GM18909 (cell line): ENCODE measurements at regions not wholly inside any gene's neighbourhood (a gene's known extent, or its start where the extent isn't known, plus 50 kb on each side); places are given as distances from the start of the nearest gene placed in this dataset.
"Not testable (repeated sequence)": the region's sequence is repeated elsewhere in the genome, so short reads cannot be mapped to it uniquely, and the experiment has no call there.

Experiments used
- ATAC-seq: cut with Tn5 transposase; IDR thresholded peaks from one replicate; pipeline ENCODE4 v1.9.1; 2021; ENCODE audit warnings: mild to moderate bottlenecking; ENCODE audit not compliant: unreplicated experiment, poor library complexity

GRCh38 chrX:84856791-84857190 lies 146.9 kb upstream of the APOOL start:
- ATAC-seq, result not testable (repeated sequence)

- not testable (repeated sequence) for ATAC-seq
Measured at GRCh38 chrX:84858771-84859170, 144.9 kb upstream of the APOOL start.

DNA sequence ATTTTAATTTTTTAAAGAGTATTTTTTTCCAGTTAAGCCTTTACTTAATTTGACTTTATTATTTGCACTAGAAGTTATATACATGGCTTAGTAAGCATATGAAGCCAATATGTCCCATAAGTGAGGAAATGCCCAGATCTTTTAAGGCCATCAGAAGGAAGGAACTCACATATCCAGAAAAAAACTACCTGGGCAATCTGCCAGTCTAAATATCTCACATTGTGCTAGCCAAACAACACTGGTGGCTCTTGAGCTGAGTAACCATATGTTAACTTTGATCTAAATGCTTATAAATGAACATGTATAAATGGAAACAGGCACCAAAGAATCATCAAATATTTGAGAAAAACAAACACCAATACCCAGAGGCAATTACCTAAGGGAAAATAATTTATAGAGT lies 138.6 kb upstream of the APOOL start:
- ATAC-seq, result no peak

DNA sequence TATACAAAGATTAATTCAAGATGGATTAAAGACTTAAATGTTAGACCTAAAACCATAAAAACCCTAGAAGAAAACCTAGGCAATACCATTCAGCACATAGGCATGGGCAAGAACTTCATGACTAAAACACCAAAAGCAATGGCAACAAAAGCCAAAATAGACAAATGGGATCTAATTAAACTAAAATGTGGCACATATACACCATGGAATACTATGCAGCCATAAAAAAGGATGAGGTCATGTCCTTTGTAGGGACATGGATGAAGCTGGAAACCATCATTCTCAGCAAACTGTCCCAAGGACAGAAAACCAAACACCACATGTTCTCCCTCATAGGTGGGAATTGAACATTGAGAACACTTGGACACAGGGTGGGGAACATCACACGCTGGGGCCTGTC lies 133.4 kb upstream of the APOOL start:
- ATAC-seq, result not testable (repeated sequence)

GRCh38 chrX:84872160-84872771 lies 131.4 kb upstream of the APOOL start:
- ATAC-seq, result not testable (repeated sequence)

DNA sequence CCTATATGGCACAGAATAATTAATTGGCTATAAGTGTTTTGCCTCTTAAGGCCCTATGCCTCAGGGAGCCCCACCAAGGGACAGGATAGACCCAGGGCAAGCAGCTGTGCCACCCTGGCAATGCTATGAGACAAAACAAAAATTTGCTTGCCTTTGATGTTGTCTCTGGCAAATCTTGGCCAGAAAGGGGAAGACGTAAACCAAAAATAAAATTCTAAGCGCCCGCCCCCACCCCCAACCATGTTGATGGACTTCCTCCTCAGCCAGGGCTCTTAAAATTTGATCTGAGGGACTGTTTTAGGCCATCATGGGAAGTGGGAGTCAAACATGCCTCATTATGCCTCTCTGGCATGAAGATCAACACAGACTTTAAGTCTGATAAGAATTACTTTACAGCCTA lies 130.5 kb upstream of the APOOL start:
- no peak for ATAC-seq

DNA sequence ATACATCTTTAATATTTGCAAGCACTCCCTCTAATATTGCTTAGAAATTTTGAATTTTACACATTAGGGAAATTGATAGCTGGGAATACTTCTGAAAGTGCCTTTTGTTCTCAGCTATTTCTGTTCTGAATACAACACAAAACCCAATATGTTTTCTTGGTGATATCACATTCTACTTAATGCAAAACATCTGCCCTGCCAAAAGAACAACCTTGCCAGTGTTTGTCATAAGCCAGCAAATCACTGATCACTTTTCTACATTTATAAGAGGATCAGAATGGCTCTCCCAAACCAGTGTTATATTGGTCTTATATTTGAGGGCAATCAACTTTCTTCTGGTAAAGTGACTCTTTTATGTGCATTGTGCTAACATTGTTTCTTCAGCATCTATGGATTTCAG lies 126.8 kb upstream of the APOOL start:
- ATAC-seq, result no peak

- ATAC-seq, result no peak
Measured at GRCh38 chrX:84893897-84894296, 109.8 kb upstream of the APOOL start.

DNA sequence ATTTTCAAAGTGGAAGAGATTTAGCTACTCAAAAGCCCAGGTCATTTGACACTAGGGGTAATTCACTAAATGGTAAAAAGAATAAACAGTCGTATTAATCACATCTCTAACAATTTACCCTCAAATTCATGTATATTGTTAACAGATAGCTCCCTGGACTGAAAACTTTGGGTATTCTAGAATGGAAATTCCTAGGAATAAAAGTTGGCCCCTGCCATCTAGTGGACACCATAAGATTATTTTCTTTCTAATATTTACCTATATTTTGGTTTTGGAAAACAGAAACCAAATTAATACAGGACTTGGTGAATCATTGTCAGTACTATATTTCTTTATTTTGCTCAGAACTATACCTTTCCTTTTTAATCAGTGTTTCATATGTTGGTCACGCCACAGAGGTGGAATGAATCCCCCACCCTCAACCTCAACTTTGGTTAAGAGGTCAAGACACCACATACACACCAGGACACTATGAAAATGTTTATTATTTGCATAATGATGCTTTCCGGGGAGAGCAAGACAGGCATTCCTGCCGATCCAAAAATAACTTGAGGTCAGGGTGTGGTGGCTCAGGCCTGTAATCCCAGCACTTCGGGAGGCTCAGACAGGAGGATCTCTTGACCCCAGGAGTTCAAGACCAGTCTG lies 96.2 kb upstream of the APOOL start:
- no peak for ATAC-seq

DNA sequence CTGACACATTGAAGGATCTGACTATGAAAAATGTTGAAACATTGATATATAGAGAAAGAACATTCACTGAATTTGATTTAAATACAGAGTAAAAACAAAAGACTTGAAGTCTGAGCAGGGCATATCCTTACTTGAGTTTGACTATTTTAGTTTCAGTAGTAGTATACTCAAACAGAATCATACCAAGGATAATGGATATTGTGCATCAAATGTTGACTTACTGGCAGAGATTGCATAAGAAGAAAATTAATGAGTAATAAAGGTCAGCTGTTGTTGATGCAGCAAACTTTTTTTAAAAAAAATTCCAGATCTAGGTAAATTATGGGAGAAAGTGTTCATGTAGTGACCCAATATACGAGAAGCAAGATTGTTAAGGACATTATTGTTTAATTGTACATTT lies 94.5 kb upstream of the APOOL start:
- no peak for ATAC-seq

GRCh38 chrX:84924624-84925023 lies 79.1 kb upstream of the APOOL start:
- ATAC-seq, result no peak

DNA sequence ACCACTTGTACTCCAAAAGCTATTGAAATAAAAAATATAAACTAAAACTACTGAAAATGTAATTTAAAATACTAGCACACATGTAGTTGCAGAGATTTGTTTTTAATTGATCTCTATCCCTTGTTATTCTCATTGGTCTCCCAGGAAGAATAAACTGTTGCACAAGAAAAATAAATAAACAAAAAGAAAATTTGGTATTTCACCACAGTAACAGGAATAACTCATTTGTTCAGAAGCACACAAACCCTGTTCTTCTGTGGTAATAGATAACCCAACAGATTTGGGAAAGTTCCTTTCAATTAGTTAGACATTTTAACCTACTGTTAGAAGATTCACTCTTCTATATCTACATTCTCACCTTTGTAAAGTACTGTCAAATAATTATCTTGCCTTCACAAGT lies 70.9 kb upstream of the APOOL start:
- no peak for ATAC-seq

- ATAC-seq, result no peak
Measured at GRCh38 chrX:84933956-84934556, 69.6 kb upstream of the APOOL start.
